K562 (cell line): ENCODE measurements at regions not wholly inside any gene's neighbourhood (a gene's known extent, or its start where the extent isn't known, plus 50 kb on each side); places are given as distances from the start of the nearest gene placed in this dataset.

Source experiments
- CTCF ChIP-seq, 3 experiments: IDR thresholded peaks in 2 of 3; conservative IDR thresholded peaks in 1 of 3; 2 replicates each; pipeline ENCODE4 v1.5.1; 2011 to 2012; ENCODE audit warnings: low read length in 3 of 3, mild to moderate bottlenecking in 3 of 3, control low read depth in 2 of 3, improper control_type of control experiment in 1 of 3, inconsistent platforms in 1 of 3, low read depth in 1 of 3, mixed read lengths in 1 of 3, moderate library complexity in 1 of 3; ENCODE audit not compliant: insufficient read depth in 2 of 3
- EP300 ChIP-seq: IDR thresholded peaks from 2 replicates; pipeline ENCODE4 v1.6.1; 2012; ENCODE audit warnings: low read length, improper control_type of control experiment
- EP400 ChIP-seq: fragments of 450-650 bp; IDR thresholded peaks from 2 replicates; pipeline ENCODE4 v1.6.1; 2017; ENCODE audit warnings: antibody characterized with exemption, mild to moderate bottlenecking, moderate library complexity
- NR2C2 ChIP-seq, 2 experiments: fragments of 200-800 bp in 1 of 2; sonication (Bioruptor generic) in 1 of 2; sonication (generic) in 1 of 2; formaldehyde crosslinking in 1 of 2; IDR thresholded peaks; 2 replicates each; pipeline versions ENCODE4 v1.6.1 to v1.8.0; 2016 to 2022; ENCODE audit warnings: mild to moderate bottlenecking in 1 of 2, missing compliant biosample characterization in 1 of 2, missing genetic modification characterization in 1 of 2, missing genetic modification reagents in 1 of 2
- TARDBP ChIP-seq: fragments of 450-650 bp; IDR thresholded peaks from 2 replicates; pipeline ENCODE4 v1.6.1; 2016
- TBL1XR1 ChIP-seq, 2 experiments: IDR thresholded peaks; 2 replicates each; pipeline ENCODE4 v1.6.1; 2012; ENCODE audit warnings: improper control_type of control experiment in 2 of 2, low read length in 2 of 2, mild to moderate bottlenecking in 1 of 2
- TEAD2 ChIP-seq: fragments of 450-650 bp; IDR thresholded peaks from 2 replicates; pipeline ENCODE4 v1.6.1; 2016; ENCODE audit warnings: missing genetic modification characterization, control low read depth, missing compliant biosample characterization
- ZC3H11A ChIP-seq: IDR thresholded peaks from 2 replicates; pipeline ENCODE4 v1.6.1; 2012; ENCODE audit warnings: low read depth, low read length, improper control_type of control experiment
- ZNF764 ChIP-seq: fragments of 250-450 bp; sonication (Bioruptor Pico); IDR thresholded peaks from 2 replicates; pipeline ENCODE4 v1.4.0; 2020; ENCODE audit warnings: low read depth, mild to moderate bottlenecking, moderate library complexity

GRCh38 chr4:13983189-13983790 is 355.8 kb upstream of the BOD1L1 start:
- no peak for TF ChIP-seq ZC3H11A
- TF ChIP-seq NR2C2 (CRISPR knock-in tag; IDR thresholded peaks at IDR 0.05): no peak
- no peak for TF ChIP-seq NR2C2 (tag; IDR thresholded peaks at IDR 0.05)
- no peak for TF ChIP-seq EP300
- no peak for TF ChIP-seq CTCF (IDR thresholded peaks at IDR 0.05 in 2 of 3, conservative IDR thresholded peaks at IDR 0.05 in 1 of 3; ENCODE audit: insufficient read depth in 2 of 3, low read depth in 1 of 3, low read length in 3 of 3)
- no peak for TF ChIP-seq TEAD2 (tag)
- no peak for TF ChIP-seq TBL1XR1 (IDR thresholded peaks at IDR 0.05; ENCODE audit: low read length in 2 of 2)
- no peak for TF ChIP-seq TARDBP
- TF ChIP-seq ZNF764 (CRISPR knock-in tag): no peak
- TF ChIP-seq EP400: no peak
